HuH-7 (cell line): ENCODE measurements at regions not wholly inside any gene's neighbourhood (a gene's known extent, or its start where the extent isn't known, plus 50 kb on each side); places are given as distances from the start of the nearest gene placed in this dataset.
"Not testable (repeated sequence)": the region's sequence is repeated elsewhere in the genome, so short reads cannot be mapped to it uniquely, and the experiment has no call there.

Source experiments
- DNase-seq: peaks from one replicate; pipeline ENCODE4 v3.0.0; 2011; ENCODE audit warnings: low spot score

- no peak for DNase-seq
These were observed 134.7 kb upstream of the FOXP2 start for GRCh38 chr7:114279901-114280300.

GRCh38 chr7:114273218-114273617 lies 141.4 kb upstream of the FOXP2 start:
- DNase-seq, result no peak

- no peak for DNase-seq
These were observed 144.9 kb upstream of the FOXP2 start for GRCh38 chr7:114269714-114270113.

GRCh38 chr7:114267550-114267949 lies 147.1 kb upstream of the FOXP2 start:
- not testable (repeated sequence) for DNase-seq

GRCh38 chr7:114264023-114264422 lies 150.6 kb upstream of the FOXP2 start:
- no peak for DNase-seq

GRCh38 chr7:114263219-114263618 lies 151.4 kb upstream of the FOXP2 start:
- DNase-seq, result no peak

- DNase-seq, result no peak
These were observed 159.2 kb upstream of the FOXP2 start for GRCh38 chr7:114255404-114255841.

- no peak for DNase-seq
These were observed 171.0 kb upstream of the FOXP2 start for GRCh38 chr7:114243646-114244045.

- DNase-seq, result peak; percentile 10
These were observed 171.6 kb upstream of the FOXP2 start for GRCh38 chr7:114242992-114243507.

GRCh38 chr7:114229246-114229645 lies 185.4 kb upstream of the FOXP2 start:
- DNase-seq, result no peak

- no peak for DNase-seq
These were observed 188.8 kb upstream of the FOXP2 start for GRCh38 chr7:114225784-114226183.

GRCh38 chr7:114218283-114218682 lies 196.3 kb upstream of the FOXP2 start:
- DNase-seq, result no peak

- DNase-seq, result no peak
These were observed 197.4 kb upstream of the FOXP2 start for GRCh38 chr7:114217026-114217806.

- DNase-seq, result no peak
These were observed 200.1 kb upstream of the FOXP2 start for GRCh38 chr7:114214466-114214865.

- DNase-seq, result no peak
These were observed 201.7 kb upstream of the FOXP2 start for GRCh38 chr7:114212721-114213429.

- no peak for DNase-seq
These were observed 204.6 kb upstream of the FOXP2 start for GRCh38 chr7:114209968-114210367.

GRCh38 chr7:114206688-114207087 lies 207.9 kb upstream of the FOXP2 start:
- no peak for DNase-seq

GRCh38 chr7:114196517-114196916 lies 218.1 kb upstream of the FOXP2 start:
- no peak for DNase-seq

GRCh38 chr7:114190387-114190786 lies 224.2 kb upstream of the FOXP2 start:
- no peak for DNase-seq

- no peak for DNase-seq
These were observed 231.1 kb upstream of the FOXP2 start for GRCh38 chr7:114183311-114184088.

GRCh38 chr7:114182837-114183236 lies 231.8 kb upstream of the FOXP2 start:
- DNase-seq, result peak; percentile 17

GRCh38 chr7:114181280-114181679 lies 233.3 kb upstream of the FOXP2 start:
- peak; percentile 5 for DNase-seq
